ENCODE measurements at regions not wholly inside any gene's neighbourhood (a gene's known extent, or its start where the extent isn't known, plus 50 kb on each side); places are given as distances from the start of the nearest gene placed in this dataset.

- H3K36me3 ChIP-seq, result no peaks in the 10 kb centered on the region
- TF ChIP-seq, protein P1, sequence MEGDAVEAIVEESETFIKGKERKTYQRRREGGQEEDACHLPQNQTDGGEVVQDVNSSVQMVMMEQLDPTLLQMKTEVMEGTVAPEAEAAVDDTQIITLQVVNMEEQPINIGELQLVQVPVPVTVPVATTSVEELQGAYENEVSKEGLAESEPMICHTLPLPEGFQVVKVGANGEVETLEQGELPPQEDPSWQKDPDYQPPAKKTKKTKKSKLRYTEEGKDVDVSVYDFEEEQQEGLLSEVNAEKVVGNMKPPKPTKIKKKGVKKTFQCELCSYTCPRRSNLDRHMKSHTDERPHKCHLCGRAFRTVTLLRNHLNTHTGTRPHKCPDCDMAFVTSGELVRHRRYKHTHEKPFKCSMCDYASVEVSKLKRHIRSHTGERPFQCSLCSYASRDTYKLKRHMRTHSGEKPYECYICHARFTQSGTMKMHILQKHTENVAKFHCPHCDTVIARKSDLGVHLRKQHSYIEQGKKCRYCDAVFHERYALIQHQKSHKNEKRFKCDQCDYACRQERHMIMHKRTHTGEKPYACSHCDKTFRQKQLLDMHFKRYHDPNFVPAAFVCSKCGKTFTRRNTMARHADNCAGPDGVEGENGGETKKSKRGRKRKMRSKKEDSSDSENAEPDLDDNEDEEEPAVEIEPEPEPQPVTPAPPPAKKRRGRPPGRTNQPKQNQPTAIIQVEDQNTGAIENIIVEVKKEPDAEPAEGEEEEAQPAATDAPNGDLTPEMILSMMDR (IDR thresholded peaks at IDR 0.05; ENCODE audit: low read depth, low read length), result no peak
- H3K4me1 ChIP-seq, result no peaks in the 10 kb centered on the region
- no peaks in the 10 kb centered on the region for H3K9me3 ChIP-seq
- DNase-seq, result no peak
- no peak overlapping the region for H3K4me3 ChIP-seq (ENCODE audit: low read depth, low read length)
- H3K27me3 ChIP-seq, result no peaks in the 10 kb centered on the region
Measured at GRCh38 chr7:45974540-45975360, 53.7 kb upstream of the IGFBP3 start.

DNA sequence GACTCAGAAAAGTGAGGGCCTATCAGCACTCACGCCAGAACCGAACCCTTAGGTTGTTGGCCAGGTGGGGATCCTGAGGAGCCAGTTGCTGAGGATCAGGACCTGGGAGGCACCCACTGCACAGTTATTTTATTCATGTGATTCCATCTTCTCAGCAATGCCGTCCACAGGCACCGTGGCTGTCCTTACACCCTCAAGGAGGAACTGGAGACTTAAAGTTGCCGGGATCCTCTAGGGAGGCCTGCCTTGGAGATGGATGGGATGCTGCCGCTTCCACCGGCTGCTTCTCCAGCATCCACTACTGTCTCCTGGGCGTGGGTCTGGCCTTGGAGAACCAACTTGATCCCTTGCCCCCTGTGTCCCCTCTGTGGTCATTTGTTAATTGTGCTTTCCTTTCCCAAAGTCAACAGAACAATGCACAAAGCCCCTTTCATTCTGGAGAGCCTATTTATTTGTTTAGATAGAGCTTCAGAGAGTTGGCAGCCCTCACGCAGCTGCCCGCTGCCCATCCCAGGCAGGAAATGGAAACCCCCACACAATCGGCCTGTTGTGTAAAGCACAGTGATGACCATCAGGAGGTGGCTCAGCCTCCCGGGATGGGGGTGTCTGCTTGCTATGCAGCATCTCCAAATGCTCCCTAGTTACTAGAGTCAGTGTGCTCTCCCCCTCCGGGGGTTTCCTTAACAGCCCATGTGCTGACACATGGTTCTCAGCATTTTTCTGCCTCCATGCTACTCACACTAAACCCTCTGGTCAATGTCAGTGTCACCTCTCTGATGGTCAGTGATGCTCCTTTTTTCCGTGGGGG is 52.9 kb upstream of the IGFBP3 start:
- H3K4me3 ChIP-seq (ENCODE audit: low read depth, low read length), result no peak overlapping the region
- DNase-seq, result no peak
- TF ChIP-seq, protein P1 (IDR thresholded peaks at IDR 0.05; ENCODE audit: low read depth, low read length), result no peak
- H3K36me3 ChIP-seq, result no peaks in the 10 kb centered on the region
- H3K27me3 ChIP-seq, result no peaks in the 10 kb centered on the region
- H3K4me1 ChIP-seq, result no peaks in the 10 kb centered on the region
- H3K9me3 ChIP-seq, result no peaks in the 10 kb centered on the region

DNA sequence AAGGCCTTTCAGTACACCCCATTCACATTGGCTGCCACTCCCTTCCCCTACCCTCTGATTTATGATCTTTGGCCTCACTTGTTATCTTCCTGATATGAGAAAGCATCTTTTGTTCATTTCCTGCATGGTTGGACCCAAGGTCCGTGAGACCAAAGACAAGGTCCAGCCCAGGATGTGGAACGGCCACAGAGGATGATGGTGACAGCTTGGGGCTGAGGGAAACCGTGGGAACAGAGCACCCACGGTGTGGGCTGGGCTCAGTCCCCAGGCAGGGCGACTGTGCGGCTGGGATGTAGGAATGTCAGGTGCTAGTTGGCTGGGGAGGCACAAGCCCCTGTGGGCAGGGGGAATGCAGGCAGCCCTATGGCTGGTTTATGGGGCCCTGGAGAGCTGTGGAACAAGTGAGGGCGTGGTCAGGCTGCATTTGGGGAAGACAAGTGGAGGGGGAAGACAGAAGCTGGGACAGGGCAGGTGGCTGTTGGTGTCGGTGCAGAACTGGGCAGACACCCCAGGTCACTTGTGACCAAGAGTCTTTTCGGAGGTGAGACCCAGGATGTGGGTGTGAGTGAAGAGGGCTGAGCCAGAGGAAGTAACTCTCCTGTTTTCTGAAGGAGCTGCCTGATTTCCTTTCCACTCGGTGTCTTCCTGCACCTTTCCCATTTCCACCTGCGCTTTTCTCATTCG is 51.7 kb upstream of the IGFBP3 start:
- Histone ChIP-seq H3K4me3 (ENCODE audit: low read depth, low read length) (no peak overlapping the region), H3K27me3 (no peaks in the 10 kb centered on the region), H3K36me3 (no peaks in the 10 kb centered on the region), H3K4me1 (no peaks in the 10 kb centered on the region), H3K9me3 (no peaks in the 10 kb centered on the region)
- DNase-seq, result no peak
- TF ChIP-seq, protein P1 (IDR thresholded peaks at IDR 0.05; ENCODE audit: low read depth, low read length), result no peak

- Histone ChIP-seq H3K4me3 (ENCODE audit: low read depth, low read length) (no peak overlapping the region), H3K36me3 (no peaks in the 10 kb centered on the region), H3K4me1 (no peaks in the 10 kb centered on the region), H3K9me3 (no peaks in the 10 kb centered on the region), H3K27me3 (no peaks in the 10 kb centered on the region)
- DNase-seq, result no peak
- TF ChIP-seq, protein P1 (IDR thresholded peaks at IDR 0.05; ENCODE audit: low read depth, low read length), result no peak
Measured at GRCh38 chr7:45971661-45972175, 50.6 kb upstream of the IGFBP3 start.

- Histone ChIP-seq H3K4me1 (no peaks in the 10 kb centered on the region), H3K36me3 (no peaks in the 10 kb centered on the region), H3K27me3 (no peaks in the 10 kb centered on the region), H3K9me3 (no peaks in the 10 kb centered on the region), H3K4me3 (ENCODE audit: low read depth, low read length) (no peak overlapping the region)
- no peak for DNase-seq
- TF ChIP-seq, protein P1 (IDR thresholded peaks at IDR 0.05; ENCODE audit: low read depth, low read length), result no peak
Measured at GRCh38 chr7:45971171-45971570, 50.1 kb upstream of the IGFBP3 start.

Measured in BE2C (cell line).